Panc1 (cell line): ENCODE measurements at regions not wholly inside any gene's neighbourhood (a gene's known extent, or its start where the extent isn't known, plus 50 kb on each side); places are given as distances from the start of the nearest gene placed in this dataset.

ENCODE experiments used
- ATAC-seq: fragments of 200-7000 bp; cut with Tn5 transposase; 2 replicates; pipeline ENCODE4 v1.9.1; 2020; ENCODE audit warnings: mild to moderate bottlenecking, moderate library complexity
- BruUV-seq: library from RNA; stranded (reverse); fragments of 400-500 nt; replicated peaks from 2 replicates; lab custom pipeline; 2021; lab: Mats Ljungman, UMichigan
- CTCF ChIA-PET: fragments of 300-600 bp; sonication (Branson Sonifier 250); formaldehyde crosslinking; loops from one replicate; lab custom pipeline; 2022; ENCODE audit warnings: antibody characterized with exemption; lab: Charles Lee
- POLR2A ChIA-PET: fragments of 300-600 bp; sonication (Branson Sonifier 250); formaldehyde crosslinking; loops from one replicate; lab custom pipeline; 2022; ENCODE audit warnings: antibody characterized with exemption; lab: Charles Lee
- DNase-seq: peaks from one replicate; pipeline ENCODE4 v3.0.0-alpha.2; 2010; ENCODE audit warnings: low read depth, low spot score
- H3K27ac ChIP-seq: 2 replicates; pipeline ENCODE4 v1.5.1; 2011; ENCODE audit warnings: mild to moderate bottlenecking, low read length, inconsistent platforms
- H3K27me3 ChIP-seq: fragments of 200-500 bp; sonication (Bioruptor generic); 2 replicates; pipeline ENCODE4 v1.6.0; 2014; ENCODE audit warnings: low read length, inconsistent platforms; ENCODE audit not compliant: control insufficient read depth, insufficient read depth
- H3K36me3 ChIP-seq: fragments of 200-500 bp; sonication (Bioruptor generic); 2 replicates; pipeline ENCODE4 v1.5.1; 2014; ENCODE audit warnings: inconsistent platforms, mild to moderate bottlenecking, low read length, moderate library complexity; ENCODE audit not compliant: control insufficient read depth, insufficient read depth
- H3K4me1 ChIP-seq: 2 replicates; pipeline ENCODE4 v1.5.1; 2011; ENCODE audit warnings: inconsistent platforms, mild to moderate bottlenecking, low read length, moderate library complexity; ENCODE audit not compliant: control insufficient read depth, insufficient read depth
- H3K4me3 ChIP-seq, 2 experiments: 2 replicates each; pipeline ENCODE4 v1.5.1; 2011 to 2012; ENCODE audit warnings: low read depth in 2 of 2, low read length in 2 of 2, mild to moderate bottlenecking in 2 of 2, inconsistent platforms in 1 of 2, moderate library complexity in 1 of 2
- H3K9me3 ChIP-seq: fragments of 200-500 bp; sonication (Bioruptor generic); 2 replicates; pipeline ENCODE4 v1.5.1; 2014; ENCODE audit warnings: low read depth, mild to moderate bottlenecking, inconsistent platforms, low read length, moderate library complexity; ENCODE audit not compliant: control insufficient read depth, insufficient read depth
- POLR2AphosphoS5 ChIP-seq: IDR thresholded peaks from 2 replicates; pipeline ENCODE4 v1.6.1; 2012; ENCODE audit warnings: mild to moderate bottlenecking, low read depth, low read length, moderate library complexity
- REST ChIP-seq, 2 experiments: IDR thresholded peaks; 2 replicates each; pipeline ENCODE4 v1.6.1; 2011 to 2012; ENCODE audit warnings: low read depth in 2 of 2, control low read depth in 1 of 2, low read length in 1 of 2, mild to moderate bottlenecking in 1 of 2, moderate library complexity in 1 of 2; ENCODE audit not compliant: insufficient read depth in 1 of 2
- SIN3A ChIP-seq: IDR thresholded peaks from 2 replicates; pipeline ENCODE4 v1.6.1; 2012; ENCODE audit warnings: low read depth, mild to moderate bottlenecking, low read length, moderate library complexity, borderline replicate concordance; ENCODE audit not compliant: insufficient read depth
- TCF7L2 ChIP-seq: IDR thresholded peaks from 2 replicates; pipeline ENCODE4 v1.6.1; 2011; ENCODE audit warnings: mild to moderate bottlenecking, low read depth, low read length, inconsistent platforms
- in situ Hi-C: cut with HindIII; loops from 2 replicates; pipeline ENCODE4 v1.10.0; 2016; ENCODE audit warnings: low sequenced_read_pairs, low pct_unique_long_range_greater_than_20kb
- intact Hi-C: fragments of 100-400 bp; cut with micrococcal nuclease; formaldehyde crosslinking; loops from one replicate; pipeline ENCODE4 v1.10.0; 2022; ENCODE audit not compliant: unreplicated experiment
- TF ChIP-seq, protein P1 (sequence below): fragments of 450-650 bp; IDR thresholded peaks from 2 replicates; pipeline ENCODE4 v1.5.1; 2017; ENCODE audit warnings: mild to moderate bottlenecking

DNA sequence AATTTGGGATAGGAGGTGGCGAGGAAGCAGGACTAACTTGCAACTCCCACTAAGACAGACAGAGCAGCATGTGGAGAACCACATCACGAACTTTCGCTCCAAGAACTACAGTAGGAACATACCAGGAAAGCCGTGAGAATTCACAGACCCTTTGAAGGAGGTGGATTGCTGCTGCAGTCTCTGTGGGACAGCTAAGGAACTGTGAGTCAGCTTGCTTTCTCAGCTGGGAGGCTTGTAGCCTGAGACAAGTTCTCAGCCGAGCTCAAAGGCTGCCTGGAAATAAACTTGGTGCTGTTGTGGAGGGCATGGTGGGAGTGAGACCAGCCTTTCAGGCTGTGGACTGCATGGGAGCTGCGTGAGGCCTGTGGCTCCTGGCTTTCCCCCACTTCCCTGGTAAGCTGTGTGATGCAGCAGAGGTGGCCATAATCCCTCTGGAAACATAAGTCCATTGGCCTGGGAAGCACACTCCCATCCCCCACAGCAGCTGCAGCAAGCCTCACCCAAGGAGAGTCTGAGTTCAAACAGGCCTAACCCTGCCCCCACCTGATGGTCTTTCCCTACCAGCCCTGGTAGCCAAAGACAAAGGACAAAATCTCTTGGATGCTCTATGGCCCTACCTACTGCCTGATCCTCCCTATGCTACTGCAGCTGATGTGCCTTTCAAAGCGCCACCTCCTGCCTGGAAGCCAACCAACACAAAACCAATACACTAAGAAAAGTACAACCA, 441.1 kb upstream of the HTR2A start:
- no peaks in the 10 kb centered on the region for H3K27me3 ChIP-seq
- no peaks in the 10 kb centered on the region for H3K36me3 ChIP-seq
- CTCF ChIA-PET: no interaction called here
- H3K9me3 ChIP-seq: no peaks in the 10 kb centered on the region
- TF ChIP-seq POLR2AphosphoS5 (no peak), SIN3A (no peak), TCF7L2 (no peak), REST (IDR thresholded peaks at IDR 0.05; ENCODE audit: insufficient read depth in 1 of 2, low read depth in 2 of 2, low read length in 1 of 2) (no peak)
- TF ChIP-seq, protein P1, sequence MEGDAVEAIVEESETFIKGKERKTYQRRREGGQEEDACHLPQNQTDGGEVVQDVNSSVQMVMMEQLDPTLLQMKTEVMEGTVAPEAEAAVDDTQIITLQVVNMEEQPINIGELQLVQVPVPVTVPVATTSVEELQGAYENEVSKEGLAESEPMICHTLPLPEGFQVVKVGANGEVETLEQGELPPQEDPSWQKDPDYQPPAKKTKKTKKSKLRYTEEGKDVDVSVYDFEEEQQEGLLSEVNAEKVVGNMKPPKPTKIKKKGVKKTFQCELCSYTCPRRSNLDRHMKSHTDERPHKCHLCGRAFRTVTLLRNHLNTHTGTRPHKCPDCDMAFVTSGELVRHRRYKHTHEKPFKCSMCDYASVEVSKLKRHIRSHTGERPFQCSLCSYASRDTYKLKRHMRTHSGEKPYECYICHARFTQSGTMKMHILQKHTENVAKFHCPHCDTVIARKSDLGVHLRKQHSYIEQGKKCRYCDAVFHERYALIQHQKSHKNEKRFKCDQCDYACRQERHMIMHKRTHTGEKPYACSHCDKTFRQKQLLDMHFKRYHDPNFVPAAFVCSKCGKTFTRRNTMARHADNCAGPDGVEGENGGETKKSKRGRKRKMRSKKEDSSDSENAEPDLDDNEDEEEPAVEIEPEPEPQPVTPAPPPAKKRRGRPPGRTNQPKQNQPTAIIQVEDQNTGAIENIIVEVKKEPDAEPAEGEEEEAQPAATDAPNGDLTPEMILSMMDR: no peak
- DNase-seq (no peak), ATAC-seq (no peak)
- intact Hi-C loops (no loop called here), in situ Hi-C loops (no loop called here)
- H3K27ac ChIP-seq: no peak overlapping the region
- no TSS peak for BruUV-seq
- H3K4me1 ChIP-seq: no peaks in the 10 kb centered on the region
- POLR2A ChIA-PET: no interaction called here
- no peak overlapping the region for H3K4me3 ChIP-seq

GRCh38 chr13:47334173-47334572, 437.3 kb upstream of the HTR2A start:
- no peak overlapping the region for H3K27ac ChIP-seq
- intact Hi-C loops (no loop called here), in situ Hi-C loops (no loop called here)
- no peak for TF ChIP-seq REST (IDR thresholded peaks at IDR 0.05; ENCODE audit: insufficient read depth in 1 of 2, low read depth in 2 of 2, low read length in 1 of 2)
- no peak for TF ChIP-seq TCF7L2
- no peak for TF ChIP-seq SIN3A
- TF ChIP-seq, protein P1: no peak
- no peak for TF ChIP-seq POLR2AphosphoS5
- H3K36me3 ChIP-seq: no peaks in the 10 kb centered on the region
- no peaks in the 10 kb centered on the region for H3K4me1 ChIP-seq
- no TSS peak for BruUV-seq
- no peak overlapping the region for H3K4me3 ChIP-seq
- H3K9me3 ChIP-seq: no peaks in the 10 kb centered on the region
- CTCF ChIA-PET: no interaction called here
- no peaks in the 10 kb centered on the region for H3K27me3 ChIP-seq
- DNase-seq (no peak), ATAC-seq (no peak)
- POLR2A ChIA-PET: no interaction called here
